ENCODE measurements at regions not wholly inside any gene's neighbourhood (a gene's known extent, or its start where the extent isn't known, plus 50 kb on each side); places are given as distances from the start of the nearest gene placed in this dataset.

GRCh38 chr13:106133025-106133424 lies 402.4 kb downstream of the EFNB2 start:
- Histone ChIP-seq H2BK5ac (ENCODE audit: low read depth, low read length) (no peak overlapping the region), H3K4me3 (ENCODE audit: extremely low read depth in 1 of 4, insufficient read depth in 2 of 4, low read depth in 3 of 4, low read length in 4 of 4) (no peak overlapping the region), H3K56ac (replicated peaks; ENCODE audit: insufficient read length, low read depth, low read length) (no peak overlapping the region), H4K20me1 (replicated peaks in 1 of 2; ENCODE audit: control insufficient read depth in 1 of 2, insufficient read depth in 2 of 2, low read length in 2 of 2) (no peaks in the 10 kb centered on the region), H3K18ac (ENCODE audit: extremely low read depth, low read length) (no peak overlapping the region), H3K36me3 (ENCODE audit: control insufficient read depth in 2 of 4, insufficient read depth in 4 of 4, low read length in 3 of 4) (no peaks in the 10 kb centered on the region), H3K4me2 (ENCODE audit: insufficient read depth in 1 of 2, low read depth in 2 of 2, low read length in 2 of 2) (no peak overlapping the region), H3K23ac (ENCODE audit: insufficient read length) (no peak overlapping the region), H2BK12ac (ENCODE audit: low read depth, low read length) (no peak overlapping the region), H3K4me1 (replicated peaks in 1 of 4; ENCODE audit: control insufficient read depth in 3 of 4, insufficient read depth in 4 of 4, low read length in 3 of 4) (no peaks in the 10 kb centered on the region), H3K14ac (ENCODE audit: insufficient read length) (no peak overlapping the region), H2BK120ac (replicated peaks; ENCODE audit: low read depth, low read length) (no peak overlapping the region), H3K79me1 (ENCODE audit: low read depth, low read length) (no peaks in the 10 kb centered on the region), H2BK15ac (ENCODE audit: low read length) (no peak overlapping the region), H3K27me3 (replicated peaks in 1 of 4; ENCODE audit: control insufficient read depth in 3 of 4, extremely low read depth in 1 of 4, insufficient read depth in 3 of 4, low read length in 3 of 4) (no peaks in the 10 kb centered on the region), H3K79me2 (ENCODE audit: control insufficient read depth in 1 of 2, insufficient read depth in 2 of 2, low read length in 2 of 2) (no peaks in the 10 kb centered on the region), H2BK20ac (ENCODE audit: low read length) (no peak overlapping the region), H3K9me3 (ENCODE audit: insufficient read depth in 2 of 2, low read depth in 1 of 2, low read length in 1 of 2) (peaks cover 8 to 12% of the 10 kb centered on the region in 2 experiments; a peak in 2 of 4 replicates), H4K5ac (ENCODE audit: insufficient read length, low read depth, low read length) (no peak overlapping the region), H2AFZ (ENCODE audit: low read length) (no peak overlapping the region), H3K4ac (replicated peaks; ENCODE audit: insufficient read length, low read depth, low read length) (no peak overlapping the region), H3K23me2 (ENCODE audit: low read depth, low read length) (no peaks in the 10 kb centered on the region), H2AK5ac (ENCODE audit: low read depth, low read length) (no peak overlapping the region), H4K91ac (replicated peaks; ENCODE audit: insufficient read length, low read length) (no peak overlapping the region), H3K27ac (ENCODE audit: low read depth, low read length) (no peak overlapping the region), H4K8ac (ENCODE audit: extremely low read depth, insufficient read depth, low read length) (no peak overlapping the region), H3K9ac (replicated peaks in 1 of 4; ENCODE audit: extremely low read depth in 1 of 4, low read depth in 3 of 4, low read length in 3 of 4) (no peak overlapping the region)
- no peak for DNase-seq (ENCODE audit: low read depth in 1 of 2, low spot score in 2 of 2)
- 95% methylated on average over 2 of the region's 2 CpGs; no CpG with 5 or more reads in 1 of the 2 experiments for WGBS, 2 experiments (ENCODE audit: extremely low coverage in 1 of 2, insufficient coverage in 1 of 2, insufficient read length in 1 of 2, insufficient replicate concordance in 2 of 2, low coverage in 1 of 2, low lambda C conversion rate in 2 of 2, missing lambda C conversion rate in 1 of 2)
- ChIA-PET CTCF (ENCODE audit: partially characterized antibody) (no interaction called here), POLR2A (ENCODE audit: partially characterized antibody) (no interaction called here)
- FAIRE-seq = no peak
- no peak for TF ChIP-seq CHD1 (IDR thresholded peaks at IDR 0.05; ENCODE audit: low read depth, low read length)
- no peak for TF ChIP-seq SIN3A (conservative IDR thresholded peaks at IDR 0.05 in 1 of 2, IDR thresholded peaks at IDR 0.05 in 1 of 2; ENCODE audit: low read depth in 1 of 2, low read length in 2 of 2)
- TF ChIP-seq KDM4A (IDR thresholded peaks at IDR 0.05; ENCODE audit: low read depth, low read length, severe bottlenecking) = no peak
- TF ChIP-seq SIX5 (IDR thresholded peaks at IDR 0.05; ENCODE audit: low read depth, low read length) = no peak
- no peak for TF ChIP-seq EGR1 (IDR thresholded peaks at IDR 0.05; ENCODE audit: borderline replicate concordance, low read depth, low read length)
- no peak for TF ChIP-seq GABPA (IDR thresholded peaks at IDR 0.05; ENCODE audit: borderline replicate concordance, insufficient read depth, low read length)
- TF ChIP-seq RBBP5 (IDR thresholded peaks at IDR 0.05; ENCODE audit: borderline replicate concordance, low read depth, low read length) = no peak
- no peak for TF ChIP-seq SP4 (IDR thresholded peaks at IDR 0.05; ENCODE audit: low read length)
- TF ChIP-seq CBX8 (IDR thresholded peaks at IDR 0.05; ENCODE audit: borderline replicate concordance, low read depth, low read length) = no peak
- no peak for TF ChIP-seq CEBPB (IDR thresholded peaks at IDR 0.05; ENCODE audit: low read depth, low read length)
- no peak for TF ChIP-seq JUN (IDR thresholded peaks at IDR 0.05; ENCODE audit: low read depth, low read length)
- TF ChIP-seq SRF (IDR thresholded peaks at IDR 0.05; ENCODE audit: low read depth, low read length) = no peak
- no peak for TF ChIP-seq BRCA1 (IDR thresholded peaks at IDR 0.05; ENCODE audit: low read depth, low read length)
- TF ChIP-seq RAD21 (IDR thresholded peaks at IDR 0.05 in 1 of 2, conservative IDR thresholded peaks at IDR 0.05 in 1 of 2; ENCODE audit: low read depth in 2 of 2, low read length in 2 of 2) = no peak
- TF ChIP-seq MAFK (IDR thresholded peaks at IDR 0.05; ENCODE audit: low read depth, low read length) = no peak
- TF ChIP-seq RXRA (IDR thresholded peaks at IDR 0.05; ENCODE audit: insufficient read depth, low read depth, low read length) = no peak
